NOMO-1 (cell line): ENCODE measurements at regions not wholly inside any gene's neighbourhood (a gene's known extent, or its start where the extent isn't known, plus 50 kb on each side); places are given as distances from the start of the nearest gene placed in this dataset.
"Not testable (repeated sequence)": the region's sequence is repeated elsewhere in the genome, so short reads cannot be mapped to it uniquely, and the experiment has no call there.

Experiments used
- DNase-seq, 2 experiments: peaks; one replicate each; lab custom pipeline; 2025; ENCODE audit not compliant: unreplicated experiment in 2 of 2; lab: John Stamatoyannopoulos, UW

- DNase-seq: no peak
Observed at GRCh38 chr9:73969936-73970335, 527.2 kb upstream of the RORB start.

GRCh38 chr9:73976424-73976823 is 520.7 kb upstream of the RORB start:
- not testable (repeated sequence) for DNase-seq

GRCh38 chr9:73979894-73980264 is 517.3 kb upstream of the RORB start:
- no peak for DNase-seq

GRCh38 chr9:73980754-73981153 is 516.4 kb upstream of the RORB start:
- no peak for DNase-seq

- no peak for DNase-seq
Observed at GRCh38 chr9:73981405-73981804, 515.7 kb upstream of the RORB start.

GRCh38 chr9:73995836-73996235 is 501.3 kb upstream of the RORB start:
- DNase-seq: no peak

GRCh38 chr9:73996844-73997243 is 500.3 kb upstream of the RORB start:
- no peak for DNase-seq

- DNase-seq: no peak
Observed at GRCh38 chr9:74001382-74001781, 495.8 kb upstream of the RORB start.

GRCh38 chr9:74006935-74007334 is 490.2 kb upstream of the RORB start:
- DNase-seq: no peak

GRCh38 chr9:74007833-74008232 is 489.3 kb upstream of the RORB start:
- no peak for DNase-seq

- DNase-seq: no peak
Observed at GRCh38 chr9:74016004-74016403, 481.1 kb upstream of the RORB start.

- DNase-seq: no peak
Observed at GRCh38 chr9:74025402-74025925, 471.7 kb upstream of the RORB start.

- DNase-seq: no peak
Observed at GRCh38 chr9:74032421-74032820, 464.7 kb upstream of the RORB start.

GRCh38 chr9:74035786-74036185 is 461.3 kb upstream of the RORB start:
- no peak for DNase-seq

- DNase-seq: peak in 1 of 2 experiments; percentile 7
Observed at GRCh38 chr9:74036549-74037231, 460.4 kb upstream of the RORB start.

GRCh38 chr9:74037274-74037673 is 459.9 kb upstream of the RORB start:
- DNase-seq: no peak

- DNase-seq: no peak
Observed at GRCh38 chr9:74041588-74041987, 455.5 kb upstream of the RORB start.

GRCh38 chr9:74044844-74045243 is 452.3 kb upstream of the RORB start:
- no peak for DNase-seq

GRCh38 chr9:74056023-74056422 is 441.1 kb upstream of the RORB start:
- DNase-seq: no peak

- DNase-seq: not testable (repeated sequence)
Observed at GRCh38 chr9:74057051-74057450, 440.1 kb upstream of the RORB start.

GRCh38 chr9:74064702-74065101 is 432.4 kb upstream of the RORB start:
- DNase-seq: no peak

GRCh38 chr9:74066128-74066527 is 431.0 kb upstream of the RORB start:
- DNase-seq: no peak

- DNase-seq: no peak
Observed at GRCh38 chr9:74066605-74067004, 430.5 kb upstream of the RORB start.
